Type B pancreatic cell (in vitro differentiated cells): ENCODE measurements at regions not wholly inside any gene's neighbourhood (a gene's known extent, or its start where the extent isn't known, plus 50 kb on each side); places are given as distances from the start of the nearest gene placed in this dataset.
A peak's percentile ranks its signal among the peaks of the same experiment; 100 is the strongest.
"Not testable (repeated sequence)": the region's sequence is repeated elsewhere in the genome, so short reads cannot be mapped to it uniquely, and the experiment has no call there.

ENCODE experiments used
- DNase-seq: peaks from one replicate; pipeline ENCODE4 v3.0.0; 2021; ENCODE audit warnings: mixed read lengths; ENCODE audit not compliant: unreplicated experiment; ENCODE audit errors: extremely low spot score
- H3K27ac Mint-ChIP-seq: 2 replicates; pipeline ENCODE4 v1.8.0; 2021; ENCODE audit warnings: mild to moderate bottlenecking, mixed read lengths
- H3K27me3 Mint-ChIP-seq: 2 replicates; pipeline ENCODE4 v1.8.0; 2021; ENCODE audit warnings: mixed read lengths
- H3K36me3 Mint-ChIP-seq: 2 replicates; pipeline ENCODE4 v1.8.0; 2021; ENCODE audit warnings: mixed read lengths
- H3K4me1 Mint-ChIP-seq: one replicate; pipeline ENCODE4 v1.8.0; 2021; ENCODE audit warnings: mixed read lengths; ENCODE audit not compliant: unreplicated experiment
- H3K4me3 Mint-ChIP-seq: 2 replicates; pipeline ENCODE4 v1.8.0; 2021; ENCODE audit warnings: mild to moderate bottlenecking, mixed read lengths
- H3K9me3 Mint-ChIP-seq: 2 replicates; pipeline ENCODE4 v1.8.0; 2021; ENCODE audit warnings: mixed read lengths
- TF ChIP-seq, protein P1 (sequence below): fragments of 200-600 bp; sonication (generic); conservative IDR thresholded peaks from 2 replicates; pipeline ENCODE4 v1.5.0; 2021; ENCODE audit warnings: antibody characterized with exemption, mild to moderate bottlenecking

GRCh38 chr17:64781810-64782555 is 119.9 kb upstream of the SMURF2 start:
- H3K9me3 Mint-ChIP-seq: no peaks in the 10 kb centered on the region
- H3K27me3 Mint-ChIP-seq: peaks cover 41% of the 10 kb centered on the region
- peak overlapping the region; percentile 90 for H3K27ac Mint-ChIP-seq
- DNase-seq: no peak
- peaks cover 9% of the 10 kb centered on the region for H3K36me3 Mint-ChIP-seq
- H3K4me3 Mint-ChIP-seq: peak overlapping the region; percentile 81
- peaks cover 17% of the 10 kb centered on the region for H3K4me1 Mint-ChIP-seq
- TF ChIP-seq, protein P1, sequence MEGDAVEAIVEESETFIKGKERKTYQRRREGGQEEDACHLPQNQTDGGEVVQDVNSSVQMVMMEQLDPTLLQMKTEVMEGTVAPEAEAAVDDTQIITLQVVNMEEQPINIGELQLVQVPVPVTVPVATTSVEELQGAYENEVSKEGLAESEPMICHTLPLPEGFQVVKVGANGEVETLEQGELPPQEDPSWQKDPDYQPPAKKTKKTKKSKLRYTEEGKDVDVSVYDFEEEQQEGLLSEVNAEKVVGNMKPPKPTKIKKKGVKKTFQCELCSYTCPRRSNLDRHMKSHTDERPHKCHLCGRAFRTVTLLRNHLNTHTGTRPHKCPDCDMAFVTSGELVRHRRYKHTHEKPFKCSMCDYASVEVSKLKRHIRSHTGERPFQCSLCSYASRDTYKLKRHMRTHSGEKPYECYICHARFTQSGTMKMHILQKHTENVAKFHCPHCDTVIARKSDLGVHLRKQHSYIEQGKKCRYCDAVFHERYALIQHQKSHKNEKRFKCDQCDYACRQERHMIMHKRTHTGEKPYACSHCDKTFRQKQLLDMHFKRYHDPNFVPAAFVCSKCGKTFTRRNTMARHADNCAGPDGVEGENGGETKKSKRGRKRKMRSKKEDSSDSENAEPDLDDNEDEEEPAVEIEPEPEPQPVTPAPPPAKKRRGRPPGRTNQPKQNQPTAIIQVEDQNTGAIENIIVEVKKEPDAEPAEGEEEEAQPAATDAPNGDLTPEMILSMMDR: no peak

DNA sequence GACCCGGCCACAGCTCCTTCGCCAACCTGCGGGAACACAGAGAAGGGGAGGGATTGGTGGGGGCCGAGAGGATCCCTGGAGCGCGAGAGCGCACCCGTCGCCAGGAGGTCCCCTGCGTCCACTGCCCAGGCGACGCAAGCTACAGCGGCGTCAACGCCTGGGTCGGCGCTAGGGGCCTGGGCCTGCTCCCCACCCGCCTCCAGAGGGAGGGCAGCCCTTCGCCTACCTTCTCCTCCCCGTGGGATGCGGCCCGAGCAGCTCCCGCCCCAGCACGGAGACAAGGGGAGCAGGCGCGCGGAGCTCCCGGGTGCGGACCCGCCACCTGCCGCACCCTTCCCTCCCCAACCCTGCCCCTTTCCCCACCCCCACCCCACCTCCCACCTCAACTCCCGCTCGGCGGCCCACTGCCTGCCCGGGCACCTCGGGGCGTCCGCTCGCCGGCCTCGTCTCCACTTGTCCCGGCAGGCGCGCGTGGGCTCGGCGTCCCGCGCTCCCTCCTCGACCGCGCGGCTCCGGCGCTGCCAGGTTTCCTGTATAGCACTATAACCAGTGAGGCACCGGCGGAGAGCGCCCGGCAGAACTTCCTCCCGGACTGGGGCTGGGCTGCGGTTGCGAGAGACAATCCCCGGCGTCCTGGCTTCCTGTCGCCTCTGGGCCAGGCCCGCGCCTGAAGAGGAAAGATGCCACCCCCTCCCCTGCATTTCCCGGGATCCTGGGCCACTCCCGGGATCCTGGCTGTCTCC is 119.1 kb upstream of the SMURF2 start:
- H3K27ac Mint-ChIP-seq: peak overlapping the region; percentile 90
- no peaks in the 10 kb centered on the region for H3K9me3 Mint-ChIP-seq
- H3K27me3 Mint-ChIP-seq: peaks cover 46% of the 10 kb centered on the region
- peak overlapping the region; percentile 86 for H3K4me3 Mint-ChIP-seq
- H3K4me1 Mint-ChIP-seq: peaks cover 16% of the 10 kb centered on the region
- H3K36me3 Mint-ChIP-seq: peaks cover 9% of the 10 kb centered on the region
- peak; percentile 67 for DNase-seq
- TF ChIP-seq, protein P1: no peak

DNA sequence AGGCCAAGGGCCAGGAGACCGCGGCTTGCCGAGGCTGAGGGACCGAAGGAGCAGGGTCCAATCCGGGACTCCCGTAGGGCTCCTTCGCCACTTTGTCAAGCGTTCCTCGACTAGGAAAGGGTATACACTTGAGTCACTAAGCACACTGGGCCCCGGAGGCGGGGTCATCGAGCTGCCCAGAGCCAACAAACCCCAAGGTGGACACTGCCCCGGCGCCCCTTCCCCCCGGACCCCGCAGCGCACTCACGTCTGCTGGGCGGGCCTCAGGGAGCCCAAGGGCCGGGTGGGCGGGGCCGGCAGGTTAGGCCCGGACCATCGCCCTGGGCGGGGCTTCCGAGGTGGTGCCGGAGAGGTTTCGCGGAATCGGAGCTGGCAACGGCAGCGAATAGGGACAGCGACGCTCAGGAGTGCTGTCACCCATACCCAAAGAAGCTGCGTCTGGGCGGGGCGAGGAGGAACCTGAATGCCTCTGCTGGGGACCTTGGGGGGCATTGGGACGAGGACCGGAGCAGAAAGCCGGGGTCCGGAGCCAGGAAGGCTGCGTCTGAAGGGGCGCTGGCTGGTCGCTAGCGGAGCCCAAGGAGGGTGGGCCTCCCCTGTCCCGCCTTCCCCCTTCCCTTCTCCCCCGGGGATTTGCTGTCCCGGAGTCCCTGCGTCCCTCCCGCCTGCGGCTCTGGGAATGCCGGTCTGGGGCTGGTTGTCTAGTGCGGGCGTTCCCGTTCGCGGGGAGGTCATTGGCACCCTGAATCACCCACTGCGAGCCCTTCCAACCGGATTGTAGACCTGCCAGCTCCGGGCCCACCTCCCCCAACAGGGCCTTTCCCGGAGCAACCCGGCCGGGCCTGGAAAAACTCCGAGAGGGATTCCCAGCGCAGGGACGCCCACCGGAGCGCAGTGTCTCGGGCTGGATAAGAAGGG is 118.2 kb upstream of the SMURF2 start:
- H3K4me3 Mint-ChIP-seq: peak overlapping the region; percentile 86
- H3K27ac Mint-ChIP-seq: peak overlapping the region; percentile 90
- peaks cover 54% of the 10 kb centered on the region for H3K27me3 Mint-ChIP-seq
- H3K9me3 Mint-ChIP-seq: no peaks in the 10 kb centered on the region
- TF ChIP-seq, protein P1: no peak
- no peak for DNase-seq
- peaks cover 20% of the 10 kb centered on the region for H3K4me1 Mint-ChIP-seq
- peaks cover 9% of the 10 kb centered on the region for H3K36me3 Mint-ChIP-seq

GRCh38 chr17:64779376-64780095 is 117.4 kb upstream of the SMURF2 start:
- peaks cover 9% of the 10 kb centered on the region for H3K36me3 Mint-ChIP-seq
- H3K4me1 Mint-ChIP-seq: peaks cover 20% of the 10 kb centered on the region
- H3K9me3 Mint-ChIP-seq: no peaks in the 10 kb centered on the region
- peaks cover 57% of the 10 kb centered on the region for H3K27me3 Mint-ChIP-seq
- TF ChIP-seq, protein P1: no peak
- H3K27ac Mint-ChIP-seq: peak overlapping the region; percentile 90
- peak; percentile 68 for DNase-seq
- H3K4me3 Mint-ChIP-seq: peak overlapping the region; percentile 86

GRCh38 chr17:64779098-64779375 is 116.9 kb upstream of the SMURF2 start:
- peak overlapping the region; percentile 81 for H3K4me3 Mint-ChIP-seq
- DNase-seq, H3K9me3 Mint-ChIP-seq, H3K36me3 Mint-ChIP-seq: not testable (repeated sequence)
- H3K27ac Mint-ChIP-seq: peak overlapping the region; percentile 71
- H3K27me3 Mint-ChIP-seq: peaks cover 57% of the 10 kb centered on the region
- peaks cover 20% of the 10 kb centered on the region for H3K4me1 Mint-ChIP-seq
